A673 (cell line): ENCODE measurements at regions not wholly inside any gene's neighbourhood (a gene's known extent, or its start where the extent isn't known, plus 50 kb on each side); places are given as distances from the start of the nearest gene placed in this dataset.

Experiments
- BruUV-seq: library from RNA; stranded (reverse); fragments of 400-500 nt; replicated peaks from 2 replicates; lab custom pipeline; 2021; lab: Mats Ljungman, UMichigan
- CTCF ChIA-PET: fragments of 300-600 bp; sonication (Branson Sonifier 250); formaldehyde crosslinking; loops from one replicate; lab custom pipeline; 2022; ENCODE audit warnings: antibody characterized with exemption; lab: Charles Lee
- POLR2A ChIA-PET: fragments of 300-600 bp; sonication (Branson Sonifier 250); formaldehyde crosslinking; loops from one replicate; lab custom pipeline; 2022; ENCODE audit warnings: antibody characterized with exemption; ENCODE audit not compliant: low non-redundant PET; lab: Charles Lee
- DNase-seq: peaks from one replicate; pipeline ENCODE4 v3.0.0-alpha.2; 2015; ENCODE audit warnings: low spot score
- H3K27ac ChIP-seq: fragments of 200-600 bp; sonication (generic); 2 replicates; pipeline ENCODE4 v1.5.1; 2016; ENCODE audit warnings: mixed run types, low read depth, mild to moderate bottlenecking, mixed read lengths, antibody characterized with exemption, low read length; ENCODE audit not compliant: poor library complexity, severe bottlenecking
- H3K27me3 ChIP-seq: fragments of 200-600 bp; sonication (generic); replicated peaks from 2 replicates; pipeline ENCODE4 v1.6.1; 2017; ENCODE audit warnings: mixed run types, low read depth, mild to moderate bottlenecking, mixed read lengths, antibody characterized with exemption, low read length; ENCODE audit not compliant: insufficient read depth, poor library complexity
- H3K36me3 ChIP-seq: fragments of 200-600 bp; sonication (generic); 2 replicates; pipeline ENCODE4 v1.6.1; 2016; ENCODE audit warnings: mixed run types, mild to moderate bottlenecking, mixed read lengths, antibody characterized with exemption, low read length; ENCODE audit not compliant: insufficient read depth, poor library complexity, severe bottlenecking
- H3K4me1 ChIP-seq: fragments of 200-600 bp; sonication (generic); 2 replicates; pipeline ENCODE4 v1.6.1; 2017; ENCODE audit warnings: mixed run types, mild to moderate bottlenecking, mixed read lengths, antibody characterized with exemption, low read length; ENCODE audit not compliant: insufficient read depth, poor library complexity, severe bottlenecking
- H3K4me3 ChIP-seq: fragments of 200-600 bp; sonication (generic); 2 replicates; pipeline ENCODE4 v1.5.1; 2016; ENCODE audit warnings: low read depth, mixed run types, mild to moderate bottlenecking, mixed read lengths, low read length; ENCODE audit not compliant: poor library complexity, severe bottlenecking
- H3K9me3 ChIP-seq: fragments of 200-600 bp; sonication (generic); 2 replicates; pipeline ENCODE4 v1.6.1; 2016; ENCODE audit warnings: mixed run types, low read depth, mild to moderate bottlenecking, mixed read lengths, antibody characterized with exemption, low read length; ENCODE audit not compliant: poor library complexity, severe bottlenecking
- EZH2 ChIP-seq: fragments of 200-600 bp; sonication (generic); IDR thresholded peaks from 2 replicates; pipeline ENCODE4 v1.6.1; 2017; ENCODE audit warnings: borderline replicate concordance, low read depth, mild to moderate bottlenecking, mixed read lengths, antibody characterized with exemption, low read length; ENCODE audit not compliant: poor library complexity, severe bottlenecking
- intact Hi-C: fragments of 100-400 bp; cut with micrococcal nuclease; formaldehyde crosslinking; loops from one replicate; pipeline ENCODE4 v1.10.0; 2022; ENCODE audit not compliant: unreplicated experiment
- TF ChIP-seq, protein P1 (sequence below): fragments of 300-800, 200-600 bp; sonication (generic); conservative IDR thresholded peaks from 2 replicates; pipeline ENCODE4 v1.5.1; 2017; ENCODE audit warnings: low read depth, mild to moderate bottlenecking, antibody characterized with exemption, low read length, moderate library complexity, mixed read lengths

DNA sequence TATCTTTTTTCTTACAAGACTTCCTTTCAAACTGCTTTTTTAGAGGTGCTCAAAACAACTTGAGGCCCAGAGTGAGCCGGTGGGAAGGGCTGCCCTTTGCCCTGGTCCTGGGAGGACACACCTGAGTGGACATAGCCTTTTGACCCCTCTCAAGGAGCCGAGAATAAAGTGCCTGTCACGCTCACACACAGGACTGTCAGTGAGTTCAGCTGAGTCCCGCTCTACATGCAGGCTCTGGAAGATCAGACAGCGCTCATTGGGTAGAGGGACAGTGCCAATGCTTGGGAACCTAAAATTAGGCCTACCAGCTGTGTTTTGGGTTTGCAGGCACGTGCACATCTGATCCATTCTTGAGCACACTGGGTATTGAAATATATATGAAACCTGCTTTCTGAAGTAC is 387.8 kb downstream of the CD83 start:
- intact Hi-C loops = no loop called here
- no TSS peak for BruUV-seq
- Histone ChIP-seq H3K9me3 (no peaks in the 10 kb centered on the region), H3K4me1 (peaks cover 15% of the 10 kb centered on the region), H3K27ac (no peak overlapping the region), H3K4me3 (no peak overlapping the region), H3K36me3 (no peaks in the 10 kb centered on the region), H3K27me3 (no peaks in the 10 kb centered on the region)
- TF ChIP-seq, protein P1, sequence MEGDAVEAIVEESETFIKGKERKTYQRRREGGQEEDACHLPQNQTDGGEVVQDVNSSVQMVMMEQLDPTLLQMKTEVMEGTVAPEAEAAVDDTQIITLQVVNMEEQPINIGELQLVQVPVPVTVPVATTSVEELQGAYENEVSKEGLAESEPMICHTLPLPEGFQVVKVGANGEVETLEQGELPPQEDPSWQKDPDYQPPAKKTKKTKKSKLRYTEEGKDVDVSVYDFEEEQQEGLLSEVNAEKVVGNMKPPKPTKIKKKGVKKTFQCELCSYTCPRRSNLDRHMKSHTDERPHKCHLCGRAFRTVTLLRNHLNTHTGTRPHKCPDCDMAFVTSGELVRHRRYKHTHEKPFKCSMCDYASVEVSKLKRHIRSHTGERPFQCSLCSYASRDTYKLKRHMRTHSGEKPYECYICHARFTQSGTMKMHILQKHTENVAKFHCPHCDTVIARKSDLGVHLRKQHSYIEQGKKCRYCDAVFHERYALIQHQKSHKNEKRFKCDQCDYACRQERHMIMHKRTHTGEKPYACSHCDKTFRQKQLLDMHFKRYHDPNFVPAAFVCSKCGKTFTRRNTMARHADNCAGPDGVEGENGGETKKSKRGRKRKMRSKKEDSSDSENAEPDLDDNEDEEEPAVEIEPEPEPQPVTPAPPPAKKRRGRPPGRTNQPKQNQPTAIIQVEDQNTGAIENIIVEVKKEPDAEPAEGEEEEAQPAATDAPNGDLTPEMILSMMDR = no peak
- TF ChIP-seq EZH2 = no peak
- DNase-seq = no peak
- POLR2A ChIA-PET = no interaction called here
- CTCF ChIA-PET = no interaction called here

DNA sequence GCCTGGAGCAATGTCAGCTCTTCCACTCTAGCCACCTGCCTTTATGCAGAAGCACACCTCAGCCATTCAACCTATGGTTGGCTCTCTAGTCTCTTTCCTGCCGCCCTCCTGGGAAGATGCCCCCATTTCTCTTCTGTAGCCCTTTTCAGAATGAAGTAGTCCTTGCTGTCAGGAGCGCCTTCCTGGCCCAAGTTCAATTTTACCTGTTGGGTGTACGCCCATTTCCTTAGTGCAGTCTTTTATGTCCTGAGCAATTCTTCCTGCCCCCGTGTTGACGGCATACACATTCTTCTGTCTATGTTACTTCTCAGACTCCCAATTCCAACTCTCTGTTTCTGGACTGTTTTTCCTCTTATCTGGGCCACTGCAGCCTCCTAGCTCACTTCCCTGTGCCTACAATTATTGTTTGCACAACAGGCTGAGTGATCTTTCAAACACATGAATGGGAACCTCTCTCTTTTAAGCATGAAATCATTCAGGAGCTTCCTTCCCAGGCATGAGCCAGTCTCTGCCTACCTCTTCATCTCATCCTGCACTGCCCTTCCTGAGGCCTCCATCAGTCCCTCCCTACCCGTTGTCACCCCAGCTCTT is 389.2 kb downstream of the CD83 start:
- no peak for DNase-seq
- Histone ChIP-seq H3K36me3 (no peaks in the 10 kb centered on the region), H3K27ac (no peak overlapping the region), H3K4me1 (peaks cover 1% of the 10 kb centered on the region), H3K9me3 (no peaks in the 10 kb centered on the region), H3K4me3 (no peak overlapping the region), H3K27me3 (no peaks in the 10 kb centered on the region)
- intact Hi-C loops = no loop called here
- TF ChIP-seq, protein P1 = no peak
- no peak for TF ChIP-seq EZH2
- BruUV-seq = no TSS peak
- POLR2A ChIA-PET = no interaction called here
- CTCF ChIA-PET = no interaction called here

DNA sequence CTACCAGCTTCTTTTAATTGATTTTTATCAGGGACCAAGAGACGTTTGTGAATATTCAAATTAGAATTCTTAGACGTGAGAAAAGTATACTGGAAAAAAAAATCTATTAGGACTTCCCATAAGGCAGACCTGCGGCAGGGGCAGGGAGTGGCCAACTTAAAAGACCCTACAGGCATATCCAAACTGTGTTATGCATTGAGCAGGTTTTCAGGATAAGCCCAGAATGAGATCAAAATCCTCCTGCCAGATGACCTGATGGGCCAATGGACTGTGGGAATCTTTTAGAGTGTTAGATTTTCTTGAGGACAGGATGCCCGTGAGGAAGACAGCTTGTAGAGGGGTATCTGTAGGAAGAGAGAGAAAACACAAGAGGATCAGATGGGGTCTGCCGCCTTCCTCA is 391.5 kb downstream of the CD83 start:
- TF ChIP-seq EZH2 = no peak
- TF ChIP-seq, protein P1 = no peak
- DNase-seq = no peak
- CTCF ChIA-PET = no interaction called here
- H3K27me3 ChIP-seq = no peaks in the 10 kb centered on the region
- BruUV-seq = no TSS peak
- no peaks in the 10 kb centered on the region for H3K9me3 ChIP-seq
- no peak overlapping the region for H3K4me3 ChIP-seq
- intact Hi-C loops = no loop called here
- H3K27ac ChIP-seq = no peak overlapping the region
- POLR2A ChIA-PET = interaction anchor here (0.6 kb wide), 1 partner anchor 30 kb away, joined by 3 read pairs; no protein-coding TSS in a partner anchor
- H3K36me3 ChIP-seq = no peaks in the 10 kb centered on the region
- no peaks in the 10 kb centered on the region for H3K4me1 ChIP-seq
